WTC11 (cell line): ENCODE measurements at regions not wholly inside any gene's neighbourhood (a gene's known extent, or its start where the extent isn't known, plus 50 kb on each side); places are given as distances from the start of the nearest gene placed in this dataset.

Source experiments
- ATAC-seq: fragments of 200-7000 bp; cut with Tn5 transposase; 2 replicates; pipeline ENCODE4 v1.10.0; 2021; ENCODE audit warnings: mild to moderate bottlenecking, moderate library complexity
- CTCF ChIA-PET: fragments of 300-600 bp; sonication (Branson Sonifier 250); formaldehyde crosslinking; loops from one replicate; lab custom pipeline; 2021; ENCODE audit warnings: antibody characterized with exemption; lab: Charles Lee
- POLR2A ChIA-PET: fragments of 350-600 bp; sonication (Branson Sonifier 250); formaldehyde crosslinking; loops from one replicate; lab custom pipeline; 2021; ENCODE audit warnings: antibody characterized with exemption; lab: Charles Lee
- DNase-seq: peaks from one replicate; pipeline ENCODE4 v3.0.0; 2021; ENCODE audit warnings: low spot score
- H3K27ac Mint-ChIP-seq: 2 replicates; pipeline ENCODE4 v1.8.0; 2021; ENCODE audit warnings: mixed read lengths
- H3K27me3 Mint-ChIP-seq: 2 replicates; pipeline ENCODE4 v1.8.0; 2021; ENCODE audit warnings: low read depth, mild to moderate bottlenecking, moderate library complexity, mixed read lengths
- H3K36me3 Mint-ChIP-seq: 2 replicates; pipeline ENCODE4 v1.8.0; 2021; ENCODE audit warnings: mixed read lengths
- H3K4me1 Mint-ChIP-seq: 2 replicates; pipeline ENCODE4 v1.8.0; 2022; ENCODE audit warnings: mixed read lengths
- H3K4me3 Mint-ChIP-seq: 2 replicates; pipeline ENCODE4 v1.8.0; 2021; ENCODE audit warnings: mild to moderate bottlenecking, moderate library complexity, mixed read lengths
- H3K9me3 Mint-ChIP-seq: 2 replicates; pipeline ENCODE4 v1.8.0; 2021; ENCODE audit warnings: mixed read lengths
- ATF1 ChIP-seq: sonication (generic); formaldehyde crosslinking; IDR thresholded peaks from 2 replicates; pipeline ENCODE4 v1.8.1; 2023; ENCODE audit warnings: mild to moderate bottlenecking, moderate library complexity, missing genetic modification reagents
- ELF4 ChIP-seq: sonication (generic); formaldehyde crosslinking; IDR thresholded peaks from 2 replicates; pipeline ENCODE4 v1.8.1; 2022; ENCODE audit warnings: low read depth, mild to moderate bottlenecking, moderate library complexity, missing genetic modification reagents
- FOXJ3 ChIP-seq: sonication (generic); formaldehyde crosslinking; IDR thresholded peaks from 2 replicates; pipeline ENCODE4 v1.9.0; 2021; ENCODE audit warnings: missing genetic modification reagents, mild to moderate bottlenecking, borderline replicate concordance
- FOXP4 ChIP-seq: sonication (generic); formaldehyde crosslinking; IDR thresholded peaks from 2 replicates; pipeline ENCODE4 v1.8.0; 2022; ENCODE audit warnings: mild to moderate bottlenecking, missing genetic modification reagents
- GTF2I ChIP-seq: fragments of 250-450 bp; sonication (Bioruptor Pico); conservative IDR thresholded peaks from 2 replicates; pipeline ENCODE4 v1.4.0; 2021; ENCODE audit warnings: mild to moderate bottlenecking
- IRF2 ChIP-seq: sonication (generic); formaldehyde crosslinking; IDR thresholded peaks from 2 replicates; pipeline ENCODE4 v1.8.0; 2022; ENCODE audit warnings: low read depth, missing genetic modification reagents, borderline replicate concordance
- MXD4 ChIP-seq: fragments of 250-450 bp; sonication (Bioruptor Pico); IDR thresholded peaks from 2 replicates; pipeline ENCODE4 v1.8.0; 2021; ENCODE audit warnings: mild to moderate bottlenecking, moderate library complexity, borderline replicate concordance
- NFE2L1 ChIP-seq: sonication (generic); formaldehyde crosslinking; IDR thresholded peaks from 2 replicates; pipeline ENCODE4 v1.8.1; 2023; ENCODE audit warnings: missing genetic modification reagents
- NR3C1 ChIP-seq: sonication (generic); formaldehyde crosslinking; conservative IDR thresholded peaks from 2 replicates; pipeline ENCODE4 v1.8.1; 2023; ENCODE audit warnings: low read depth, mild to moderate bottlenecking, missing genetic modification reagents
- OVOL2 ChIP-seq: fragments of 250-450 bp; sonication (Bioruptor Pico); IDR thresholded peaks from 2 replicates; pipeline ENCODE4 v1.9.0; 2021; ENCODE audit warnings: mild to moderate bottlenecking, borderline replicate concordance
- SOX15 ChIP-seq: fragments of 250-450 bp; sonication (Bioruptor Pico); IDR thresholded peaks from 2 replicates; pipeline ENCODE4 v1.9.0; 2021; ENCODE audit warnings: mild to moderate bottlenecking
- TEAD4 ChIP-seq: sonication (generic); formaldehyde crosslinking; IDR thresholded peaks from 2 replicates; pipeline ENCODE4 v1.8.0; 2022; ENCODE audit warnings: mild to moderate bottlenecking, missing genetic modification reagents
- USF1 ChIP-seq: sonication (generic); formaldehyde crosslinking; IDR thresholded peaks from 2 replicates; pipeline ENCODE4 v1.8.0; 2022; ENCODE audit warnings: mild to moderate bottlenecking, missing genetic modification reagents
- ZNF317 ChIP-seq: sonication (generic); formaldehyde crosslinking; IDR thresholded peaks from 2 replicates; pipeline ENCODE4 v1.8.1; 2023; ENCODE audit warnings: low read depth, mild to moderate bottlenecking, moderate library complexity, missing genetic modification reagents, borderline replicate concordance
- ZNF396 ChIP-seq: fragments of 250-450 bp; sonication (Bioruptor Pico); IDR thresholded peaks from 2 replicates; pipeline ENCODE4 v1.8.0; 2021; ENCODE audit warnings: mild to moderate bottlenecking, moderate library complexity, borderline replicate concordance
- ZNF416 ChIP-seq: fragments of 250-450 bp; sonication (Bioruptor Pico); IDR thresholded peaks from 2 replicates; pipeline ENCODE4 v1.9.0; 2021; ENCODE audit warnings: mild to moderate bottlenecking, inconsistent platforms
- ZNF423 ChIP-seq: fragments of 250-450 bp; sonication (Bioruptor Pico); IDR thresholded peaks from 2 replicates; pipeline ENCODE4 v2.1.2; 2022; ENCODE audit warnings: mild to moderate bottlenecking, moderate library complexity
- ZNF425 ChIP-seq: fragments of 250-450 bp; sonication (Bioruptor Pico); conservative IDR thresholded peaks from 2 replicates; pipeline ENCODE4 v1.9.0; 2021; ENCODE audit warnings: mild to moderate bottlenecking
- ZNF532 ChIP-seq: fragments of 250-450 bp; sonication (Bioruptor Pico); IDR thresholded peaks from 2 replicates; pipeline ENCODE4 v1.9.0; 2021; ENCODE audit warnings: mild to moderate bottlenecking, borderline replicate concordance
- TF ChIP-seq, protein P1 (sequence below): sonication (generic); formaldehyde crosslinking; IDR thresholded peaks from 2 replicates; pipeline ENCODE4 v1.8.0; 2023; ENCODE audit warnings: mild to moderate bottlenecking, missing genetic modification reagents
- TF ChIP-seq, protein P2 (sequence below): sonication (generic); formaldehyde crosslinking; IDR thresholded peaks from 2 replicates; pipeline ENCODE4 v1.8.1; 2022; ENCODE audit warnings: low read depth, missing genetic modification reagents, borderline replicate concordance

- ATAC-seq (no peak), DNase-seq (no peak)
- POLR2A ChIA-PET, result no interaction called here
- no peak overlapping the region for H3K4me3 Mint-ChIP-seq
- no peak overlapping the region for H3K27ac Mint-ChIP-seq
- H3K4me1 Mint-ChIP-seq, result no peaks in the 10 kb centered on the region
- no peaks in the 10 kb centered on the region for H3K36me3 Mint-ChIP-seq
- H3K27me3 Mint-ChIP-seq, result no peaks in the 10 kb centered on the region
- CTCF ChIA-PET, result no interaction called here
- 0 out of 2 replicates have a peak, but pooled peaks cover 14% of the 10 kb centered on the region for H3K9me3 Mint-ChIP-seq
- TF ChIP-seq MXD4 (no peak), ZNF532 (CRISPR knock-in tag) (no peak), SOX15 (no peak), NFE2L1 (CRISPR knock-in tag) (no peak), ZNF423 (CRISPR knock-in tag) (no peak), OVOL2 (CRISPR knock-in tag) (no peak), ELF4 (CRISPR knock-in tag) (no peak), NR3C1 (CRISPR knock-in tag) (no peak), USF1 (CRISPR knock-in tag) (no peak)
- TF ChIP-seq, protein P1, sequence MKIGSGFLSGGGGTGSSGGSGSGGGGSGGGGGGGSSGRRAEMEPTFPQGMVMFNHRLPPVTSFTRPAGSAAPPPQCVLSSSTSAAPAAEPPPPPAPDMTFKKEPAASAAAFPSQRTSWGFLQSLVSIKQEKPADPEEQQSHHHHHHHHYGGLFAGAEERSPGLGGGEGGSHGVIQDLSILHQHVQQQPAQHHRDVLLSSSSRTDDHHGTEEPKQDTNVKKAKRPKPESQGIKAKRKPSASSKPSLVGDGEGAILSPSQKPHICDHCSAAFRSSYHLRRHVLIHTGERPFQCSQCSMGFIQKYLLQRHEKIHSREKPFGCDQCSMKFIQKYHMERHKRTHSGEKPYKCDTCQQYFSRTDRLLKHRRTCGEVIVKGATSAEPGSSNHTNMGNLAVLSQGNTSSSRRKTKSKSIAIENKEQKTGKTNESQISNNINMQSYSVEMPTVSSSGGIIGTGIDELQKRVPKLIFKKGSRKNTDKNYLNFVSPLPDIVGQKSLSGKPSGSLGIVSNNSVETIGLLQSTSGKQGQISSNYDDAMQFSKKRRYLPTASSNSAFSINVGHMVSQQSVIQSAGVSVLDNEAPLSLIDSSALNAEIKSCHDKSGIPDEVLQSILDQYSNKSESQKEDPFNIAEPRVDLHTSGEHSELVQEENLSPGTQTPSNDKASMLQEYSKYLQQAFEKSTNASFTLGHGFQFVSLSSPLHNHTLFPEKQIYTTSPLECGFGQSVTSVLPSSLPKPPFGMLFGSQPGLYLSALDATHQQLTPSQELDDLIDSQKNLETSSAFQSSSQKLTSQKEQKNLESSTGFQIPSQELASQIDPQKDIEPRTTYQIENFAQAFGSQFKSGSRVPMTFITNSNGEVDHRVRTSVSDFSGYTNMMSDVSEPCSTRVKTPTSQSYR (CRISPR knock-in tag), result no peak
Observed at GRCh38 chr6:140544431-140544830, 1170.0 kb upstream of the CITED2 start.

DNA sequence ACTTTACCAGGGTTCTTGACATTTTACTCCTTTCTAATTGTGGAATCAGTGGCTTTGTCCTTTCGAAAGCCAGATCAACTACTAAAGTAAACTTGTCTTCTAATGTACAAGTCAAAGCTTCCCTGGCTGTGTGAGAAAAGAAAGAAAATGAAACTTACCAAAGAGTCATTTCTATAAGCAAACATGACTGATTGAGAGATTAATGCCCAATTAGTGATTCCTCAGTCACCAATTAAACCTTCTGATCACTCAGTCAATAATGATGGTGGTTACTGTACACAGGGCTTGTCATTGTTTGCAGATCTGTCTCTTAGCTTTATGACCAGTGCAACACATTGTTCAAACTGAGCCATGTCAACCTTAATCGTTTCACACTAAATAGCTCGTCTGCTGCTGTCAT lies 1168.4 kb upstream of the CITED2 start:
- Mint-ChIP-seq H3K9me3 (0 out of 2 replicates have a peak, but pooled peaks cover 6% of the 10 kb centered on the region), H3K36me3 (no peaks in the 10 kb centered on the region), H3K27ac (no peak overlapping the region), H3K27me3 (no peaks in the 10 kb centered on the region), H3K4me3 (no peak overlapping the region), H3K4me1 (peaks cover 13% of the 10 kb centered on the region)
- DNase-seq, result no peak
- ChIA-PET CTCF (interaction anchor here (0.6 kb wide), 1 partner anchor 1574 kb away, joined by 3 read pairs; no protein-coding TSS in a partner anchor), POLR2A (no interaction called here)
- ATAC-seq, result no peak
- TF ChIP-seq ZNF425 (CRISPR knock-in tag), result no peak
- TF ChIP-seq TEAD4, result no peak
- no peak for TF ChIP-seq ZNF416 (CRISPR knock-in tag)
- TF ChIP-seq ZNF317, result no peak
- TF ChIP-seq ATF1, result no peak
- TF ChIP-seq GTF2I (CRISPR knock-in tag), result no peak
- TF ChIP-seq FOXJ3 (CRISPR knock-in tag), result no peak
- TF ChIP-seq ZNF396 (CRISPR knock-in tag), result no peak
- TF ChIP-seq FOXP4 (CRISPR knock-in tag), result no peak
- TF ChIP-seq IRF2 (CRISPR knock-in tag), result no peak
- no peak for TF ChIP-seq MXD4
- TF ChIP-seq, protein P2, sequence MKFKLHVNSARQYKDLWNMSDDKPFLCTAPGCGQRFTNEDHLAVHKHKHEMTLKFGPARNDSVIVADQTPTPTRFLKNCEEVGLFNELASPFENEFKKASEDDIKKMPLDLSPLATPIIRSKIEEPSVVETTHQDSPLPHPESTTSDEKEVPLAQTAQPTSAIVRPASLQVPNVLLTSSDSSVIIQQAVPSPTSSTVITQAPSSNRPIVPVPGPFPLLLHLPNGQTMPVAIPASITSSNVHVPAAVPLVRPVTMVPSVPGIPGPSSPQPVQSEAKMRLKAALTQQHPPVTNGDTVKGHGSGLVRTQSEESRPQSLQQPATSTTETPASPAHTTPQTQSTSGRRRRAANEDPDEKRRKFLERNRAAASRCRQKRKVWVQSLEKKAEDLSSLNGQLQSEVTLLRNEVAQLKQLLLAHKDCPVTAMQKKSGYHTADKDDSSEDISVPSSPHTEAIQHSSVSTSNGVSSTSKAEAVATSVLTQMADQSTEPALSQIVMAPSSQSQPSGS (CRISPR knock-in tag), result no peak
